ENCODE measurements at regions not wholly inside any gene's neighbourhood (a gene's known extent, or its start where the extent isn't known, plus 50 kb on each side); places are given as distances from the start of the nearest gene placed in this dataset.
"Not testable (repeated sequence)": the region's sequence is repeated elsewhere in the genome, so short reads cannot be mapped to it uniquely, and the experiment has no call there.

GRCh38 chr5:72711351-72711750 is 105.1 kb upstream of the TNPO1 start:
- Histone ChIP-seq H3K27me3 (no peaks in the 10 kb centered on the region), H3K4me3 (no peak overlapping the region), H3K27ac (no peak overlapping the region), H3K4me1 (no peaks in the 10 kb centered on the region), H3K36me3 (no peaks in the 10 kb centered on the region), H3K9me3 (no peaks in the 10 kb centered on the region)
- no peak for DNase-seq (ENCODE audit: low spot score)
- TF ChIP-seq, protein P1, sequence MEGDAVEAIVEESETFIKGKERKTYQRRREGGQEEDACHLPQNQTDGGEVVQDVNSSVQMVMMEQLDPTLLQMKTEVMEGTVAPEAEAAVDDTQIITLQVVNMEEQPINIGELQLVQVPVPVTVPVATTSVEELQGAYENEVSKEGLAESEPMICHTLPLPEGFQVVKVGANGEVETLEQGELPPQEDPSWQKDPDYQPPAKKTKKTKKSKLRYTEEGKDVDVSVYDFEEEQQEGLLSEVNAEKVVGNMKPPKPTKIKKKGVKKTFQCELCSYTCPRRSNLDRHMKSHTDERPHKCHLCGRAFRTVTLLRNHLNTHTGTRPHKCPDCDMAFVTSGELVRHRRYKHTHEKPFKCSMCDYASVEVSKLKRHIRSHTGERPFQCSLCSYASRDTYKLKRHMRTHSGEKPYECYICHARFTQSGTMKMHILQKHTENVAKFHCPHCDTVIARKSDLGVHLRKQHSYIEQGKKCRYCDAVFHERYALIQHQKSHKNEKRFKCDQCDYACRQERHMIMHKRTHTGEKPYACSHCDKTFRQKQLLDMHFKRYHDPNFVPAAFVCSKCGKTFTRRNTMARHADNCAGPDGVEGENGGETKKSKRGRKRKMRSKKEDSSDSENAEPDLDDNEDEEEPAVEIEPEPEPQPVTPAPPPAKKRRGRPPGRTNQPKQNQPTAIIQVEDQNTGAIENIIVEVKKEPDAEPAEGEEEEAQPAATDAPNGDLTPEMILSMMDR (IDR thresholded peaks at IDR 0.05): no peak

DNA sequence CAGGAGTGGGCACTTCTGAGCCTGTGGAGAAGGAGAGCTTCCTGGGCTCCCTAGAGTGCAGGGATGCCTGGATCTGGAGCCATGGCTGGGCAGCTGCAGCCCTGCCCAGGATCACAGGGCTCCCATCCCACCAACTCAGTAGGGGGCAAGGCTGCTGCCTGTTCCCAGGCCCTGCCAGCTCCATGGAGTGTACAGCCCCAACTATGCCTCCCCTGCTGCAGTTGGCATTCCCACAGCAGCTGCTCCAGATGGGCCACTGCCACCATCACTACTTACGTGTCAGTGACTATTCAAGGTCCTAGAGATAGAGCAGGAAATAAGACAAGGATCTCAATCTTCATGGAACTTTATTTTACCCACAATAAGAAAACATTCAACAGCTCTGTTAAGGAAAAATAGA is 107.1 kb upstream of the TNPO1 start:
- TF ChIP-seq, protein P1 (IDR thresholded peaks at IDR 0.05): no peak
- Histone ChIP-seq H3K4me3 (no peak overlapping the region), H3K27ac (no peak overlapping the region), H3K4me1 (no peaks in the 10 kb centered on the region), H3K9me3 (no peaks in the 10 kb centered on the region), H3K27me3 (no peaks in the 10 kb centered on the region), H3K36me3 (no peaks in the 10 kb centered on the region)
- DNase-seq (ENCODE audit: low spot score): no peak

GRCh38 chr5:72705178-72705577 is 111.3 kb upstream of the TNPO1 start:
- DNase-seq (ENCODE audit: low spot score): no peak
- TF ChIP-seq, protein P1 (IDR thresholded peaks at IDR 0.05): no peak
- Histone ChIP-seq H3K4me1 (no peaks in the 10 kb centered on the region), H3K27ac (no peak overlapping the region), H3K27me3 (no peaks in the 10 kb centered on the region), H3K9me3 (no peaks in the 10 kb centered on the region), H3K4me3 (no peak overlapping the region), H3K36me3 (no peaks in the 10 kb centered on the region)

GRCh38 chr5:72703876-72704275 is 112.6 kb upstream of the TNPO1 start:
- TF ChIP-seq, protein P1 (IDR thresholded peaks at IDR 0.05): no peak
- Histone ChIP-seq H3K27ac (no peak overlapping the region), H3K4me1 (no peaks in the 10 kb centered on the region), H3K27me3 (no peaks in the 10 kb centered on the region), H3K4me3 (no peak overlapping the region), H3K9me3 (no peaks in the 10 kb centered on the region), H3K36me3 (no peaks in the 10 kb centered on the region)
- DNase-seq (ENCODE audit: low spot score): no peak

DNA sequence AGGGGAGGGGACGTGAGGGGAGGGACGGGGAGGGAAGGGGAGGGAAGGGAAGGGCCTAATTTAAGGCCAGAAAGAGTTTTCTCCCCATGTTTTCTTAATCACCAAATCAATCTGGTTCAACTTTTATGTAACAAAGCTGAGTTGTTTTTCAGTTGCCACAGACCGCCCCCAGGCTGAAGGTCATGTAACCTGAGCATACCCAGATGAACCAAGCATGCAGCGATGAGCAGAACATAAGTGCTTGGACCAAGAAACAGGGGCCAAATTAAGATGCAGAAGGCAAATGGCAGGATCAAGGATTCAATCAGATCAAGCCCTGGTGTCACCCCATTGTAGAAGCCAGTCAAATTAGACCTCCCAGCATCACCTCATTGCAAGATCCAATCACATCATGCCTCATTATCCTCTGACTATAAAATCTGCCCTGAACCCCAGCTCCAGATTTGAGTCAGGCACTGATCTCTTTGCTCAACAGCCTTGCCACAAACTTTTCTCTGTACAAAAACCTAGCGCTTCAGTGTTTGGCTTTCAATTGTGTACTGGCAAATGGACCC is 113.5 kb upstream of the TNPO1 start:
- TF ChIP-seq, protein P1 (IDR thresholded peaks at IDR 0.05): no peak

GRCh38 chr5:72702105-72702504 is 114.4 kb upstream of the TNPO1 start:
- not testable (repeated sequence) for H3K4me1 ChIP-seq; H3K27ac ChIP-seq; H3K27me3 ChIP-seq; H3K4me3 ChIP-seq; DNase-seq (ENCODE audit: low spot score); H3K36me3 ChIP-seq; H3K9me3 ChIP-seq

More for the DNA sequence above, 113.5 kb upstream of the TNPO1 start:
- H3K4me1 ChIP-seq: no peaks in the 10 kb centered on the region
- no peak overlapping the region for H3K4me3 ChIP-seq
- no peaks in the 10 kb centered on the region for H3K27me3 ChIP-seq
- no peak for DNase-seq (ENCODE audit: low spot score)
- no peaks in the 10 kb centered on the region for H3K9me3 ChIP-seq
- no peaks in the 10 kb centered on the region for H3K36me3 ChIP-seq
- H3K27ac ChIP-seq: no peak overlapping the region
